ENCODE measurements at regions not wholly inside any gene's neighbourhood (a gene's known extent, or its start where the extent isn't known, plus 50 kb on each side); places are given as distances from the start of the nearest gene placed in this dataset.

DNA sequence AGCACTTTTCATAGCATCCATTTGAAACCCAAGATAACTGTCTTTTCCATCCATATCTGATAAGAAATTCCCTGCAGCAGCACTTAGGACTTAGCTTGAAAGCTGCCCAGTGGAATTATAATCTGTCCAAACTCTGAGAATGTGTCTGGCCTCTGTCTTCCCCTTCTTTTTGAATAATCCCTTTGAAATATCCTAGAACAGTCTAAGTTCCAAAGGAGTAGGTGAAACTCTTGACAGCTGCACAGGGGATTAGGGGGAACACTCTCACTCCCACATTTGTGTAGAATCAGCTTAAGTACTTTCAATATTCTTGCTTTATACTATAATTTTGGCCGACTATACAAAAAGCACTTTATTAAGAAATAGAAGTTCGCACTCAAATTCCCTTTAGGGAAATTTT is 157.7 kb downstream of the PAPSS1 start:
- H3K27ac ChIP-seq, result no peak overlapping the region
- TF ChIP-seq, protein P1, sequence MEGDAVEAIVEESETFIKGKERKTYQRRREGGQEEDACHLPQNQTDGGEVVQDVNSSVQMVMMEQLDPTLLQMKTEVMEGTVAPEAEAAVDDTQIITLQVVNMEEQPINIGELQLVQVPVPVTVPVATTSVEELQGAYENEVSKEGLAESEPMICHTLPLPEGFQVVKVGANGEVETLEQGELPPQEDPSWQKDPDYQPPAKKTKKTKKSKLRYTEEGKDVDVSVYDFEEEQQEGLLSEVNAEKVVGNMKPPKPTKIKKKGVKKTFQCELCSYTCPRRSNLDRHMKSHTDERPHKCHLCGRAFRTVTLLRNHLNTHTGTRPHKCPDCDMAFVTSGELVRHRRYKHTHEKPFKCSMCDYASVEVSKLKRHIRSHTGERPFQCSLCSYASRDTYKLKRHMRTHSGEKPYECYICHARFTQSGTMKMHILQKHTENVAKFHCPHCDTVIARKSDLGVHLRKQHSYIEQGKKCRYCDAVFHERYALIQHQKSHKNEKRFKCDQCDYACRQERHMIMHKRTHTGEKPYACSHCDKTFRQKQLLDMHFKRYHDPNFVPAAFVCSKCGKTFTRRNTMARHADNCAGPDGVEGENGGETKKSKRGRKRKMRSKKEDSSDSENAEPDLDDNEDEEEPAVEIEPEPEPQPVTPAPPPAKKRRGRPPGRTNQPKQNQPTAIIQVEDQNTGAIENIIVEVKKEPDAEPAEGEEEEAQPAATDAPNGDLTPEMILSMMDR (conservative IDR thresholded peaks at IDR 0.05), result no peak

DNA sequence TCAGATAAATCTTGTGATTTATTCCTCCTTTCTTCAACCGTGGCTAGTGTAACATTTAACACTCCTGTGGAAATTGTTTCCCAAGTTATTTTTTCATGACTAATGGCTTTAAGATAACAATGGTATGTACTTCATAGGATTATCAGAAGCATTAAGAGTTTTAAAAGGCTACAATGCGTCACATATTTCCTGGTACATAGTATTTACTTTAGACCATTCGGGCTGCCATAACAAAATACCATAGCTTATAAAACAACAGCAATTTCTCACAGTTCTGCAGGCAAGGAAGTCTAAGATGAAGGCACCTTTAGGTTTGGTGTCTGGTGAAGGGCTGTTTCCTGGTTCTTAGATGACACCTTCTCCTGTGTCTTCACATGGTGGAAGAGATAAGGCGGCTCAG is 158.6 kb downstream of the PAPSS1 start:
- TF ChIP-seq, protein P1 (conservative IDR thresholded peaks at IDR 0.05), result no peak
- H3K27ac ChIP-seq, result no peak overlapping the region

DNA sequence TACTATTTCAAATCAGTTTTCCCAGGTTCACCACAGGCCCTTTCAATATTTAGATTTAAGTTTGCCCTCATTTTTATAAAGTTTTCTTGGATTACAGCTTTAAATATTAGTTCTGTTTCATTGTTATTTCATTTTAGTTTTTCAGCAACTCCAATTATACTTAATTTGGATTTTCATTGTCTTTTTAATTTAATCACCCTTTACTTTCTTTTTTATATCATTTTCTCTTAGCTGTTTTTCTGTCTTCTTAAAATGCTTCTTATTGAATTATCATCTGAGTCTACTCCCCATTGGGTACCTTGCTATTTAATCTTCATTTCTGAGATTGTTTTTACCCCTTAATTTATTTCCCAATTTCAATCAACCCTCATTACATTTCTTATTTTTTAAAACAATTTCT is 160.4 kb downstream of the PAPSS1 start:
- TF ChIP-seq, protein P1 (conservative IDR thresholded peaks at IDR 0.05), result no peak
- H3K27ac ChIP-seq, result no peak overlapping the region

DNA sequence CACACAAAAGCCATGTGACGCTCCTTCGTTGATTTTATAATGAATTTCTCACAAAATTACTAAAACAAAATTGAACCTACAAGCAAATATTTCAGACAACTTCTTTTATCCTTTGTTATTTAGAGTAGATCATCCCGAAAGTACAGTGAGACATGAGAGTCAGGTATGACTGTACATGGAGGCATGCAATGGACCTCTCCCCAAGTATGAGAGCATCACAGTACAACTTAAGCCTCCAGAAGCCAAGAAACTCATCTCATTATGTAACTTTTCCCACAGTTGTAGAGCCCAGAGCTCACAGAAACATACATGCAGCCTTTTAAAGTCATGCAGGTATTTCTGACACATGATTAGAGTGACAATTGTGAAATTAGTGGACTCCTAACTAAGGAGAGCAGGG is 167.7 kb downstream of the PAPSS1 start:
- H3K27ac ChIP-seq, result no peak overlapping the region
- TF ChIP-seq, protein P1 (conservative IDR thresholded peaks at IDR 0.05), result no peak

DNA sequence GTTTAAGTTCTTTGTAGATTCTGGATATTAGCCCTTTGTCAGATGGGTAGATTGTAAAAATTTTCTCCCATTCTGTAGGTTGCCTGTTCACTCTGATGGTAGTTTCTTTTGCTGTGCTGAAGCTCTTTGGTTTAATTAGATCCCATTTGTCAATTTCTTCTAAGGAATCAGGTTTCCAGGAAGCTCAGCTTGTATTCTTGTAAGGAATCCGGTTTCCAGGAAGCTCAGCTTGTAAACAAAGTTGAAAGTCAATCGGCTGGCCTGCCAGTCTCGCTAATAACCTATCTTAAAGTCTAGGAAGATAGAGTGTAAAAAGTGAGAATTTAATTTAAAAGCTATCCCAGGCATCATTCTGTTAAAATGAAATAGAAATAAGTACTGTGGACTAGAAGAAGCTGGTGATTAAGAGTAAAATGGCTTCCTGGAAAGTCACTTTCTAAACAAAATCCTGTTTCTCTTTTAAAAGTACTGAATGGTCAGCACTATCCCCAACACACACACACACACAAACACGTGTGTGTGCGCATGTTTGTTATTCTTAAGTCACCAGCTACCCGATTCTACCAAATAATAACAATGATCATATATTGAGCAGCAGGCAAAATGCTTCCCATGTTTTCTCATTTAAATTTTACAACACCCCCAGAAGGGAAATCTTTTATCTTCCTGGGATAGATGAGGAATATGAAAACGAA is 171.7 kb downstream of the PAPSS1 start:
- TF ChIP-seq, protein P1 (conservative IDR thresholded peaks at IDR 0.05), result no peak

DNA sequence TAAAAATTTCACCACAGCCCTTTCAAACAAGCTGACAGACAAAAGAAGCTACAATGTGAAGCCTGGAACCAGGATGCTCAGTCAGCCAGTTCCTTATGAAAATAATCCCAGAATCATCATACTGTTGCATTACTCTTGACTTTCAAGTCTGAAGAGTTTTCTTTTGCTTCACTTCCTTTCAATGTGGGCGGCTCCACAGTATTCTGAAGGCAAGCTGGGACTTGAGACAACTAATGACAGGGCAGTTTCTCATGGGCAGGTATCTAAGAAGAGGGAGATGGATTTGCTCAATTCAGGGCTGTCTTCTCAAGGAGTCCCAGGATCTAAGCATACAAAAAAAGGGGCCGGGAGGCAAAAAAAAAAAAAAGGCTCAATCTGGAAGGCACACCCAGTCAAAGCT is 173.4 kb downstream of the PAPSS1 start:
- no peak overlapping the region for H3K27ac ChIP-seq
- TF ChIP-seq, protein P1 (conservative IDR thresholded peaks at IDR 0.05), result no peak

More for the DNA sequence above, 171.7 kb downstream of the PAPSS1 start:
- H3K27ac ChIP-seq, result peak overlapping the region; percentile 79

DNA sequence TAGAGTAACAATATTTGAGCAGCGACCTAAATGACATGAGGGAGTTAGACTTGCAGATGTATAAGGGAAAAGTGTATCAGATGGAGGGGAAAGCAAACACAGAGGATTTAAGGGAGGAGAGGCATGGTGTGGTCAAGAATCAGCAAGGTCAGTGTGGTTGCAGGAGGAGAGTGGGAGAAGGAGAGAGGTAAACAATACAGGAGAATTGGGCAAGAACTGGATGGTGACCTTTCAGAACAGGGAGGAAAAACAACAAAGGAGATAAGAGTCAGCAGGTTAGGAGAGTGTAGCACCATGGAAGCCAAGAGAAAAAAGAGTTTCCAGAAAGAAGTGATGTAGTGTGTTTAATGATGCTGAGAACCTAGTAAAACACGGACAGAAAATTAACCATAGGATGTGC is 178.5 kb downstream of the PAPSS1 start:
- TF ChIP-seq, protein P1 (conservative IDR thresholded peaks at IDR 0.05), result no peak
- no peak overlapping the region for H3K27ac ChIP-seq
